Panc1 (cell line): ENCODE measurements at regions not wholly inside any gene's neighbourhood (a gene's known extent, or its start where the extent isn't known, plus 50 kb on each side); places are given as distances from the start of the nearest gene placed in this dataset.

Source experiments
- CTCF ChIP-seq: fragments of 450-650 bp; IDR thresholded peaks from 2 replicates; pipeline ENCODE4 v1.5.1; 2017; ENCODE audit warnings: mild to moderate bottlenecking
- POLR2AphosphoS5 ChIP-seq: IDR thresholded peaks from 2 replicates; pipeline ENCODE4 v1.6.1; 2012; ENCODE audit warnings: mild to moderate bottlenecking, low read depth, low read length, moderate library complexity
- REST ChIP-seq, 2 experiments: IDR thresholded peaks; 2 replicates each; pipeline ENCODE4 v1.6.1; 2011 to 2012; ENCODE audit warnings: low read depth in 2 of 2, control low read depth in 1 of 2, low read length in 1 of 2, mild to moderate bottlenecking in 1 of 2, moderate library complexity in 1 of 2; ENCODE audit not compliant: insufficient read depth in 1 of 2

GRCh38 chr3:176961916-176962315 lies 235.4 kb downstream of the TBL1XR1 start:
- TF ChIP-seq REST (IDR thresholded peaks at IDR 0.05; ENCODE audit: insufficient read depth in 1 of 2, low read depth in 2 of 2, low read length in 1 of 2) (no peak), CTCF (no peak), POLR2AphosphoS5 (no peak)
